Spinal cord (tissue), 9 donors: ENCODE measurements at regions not wholly inside any gene's neighbourhood (a gene's known extent, or its start where the extent isn't known, plus 50 kb on each side); places are given as distances from the start of the nearest gene placed in this dataset.
A peak's percentile ranks its signal among the peaks of the same experiment; 100 is the strongest.

Source experiments
- DNase-seq, 6 donors: peaks; one replicate each; pipeline versions ENCODE4 v3.0.0 to v3.0.0-alpha.2; 2013 to 2015; ENCODE audit warnings: low spot score in 6 of 6, low read depth in 4 of 6
- H3K27ac ChIP-seq: one replicate; pipeline ENCODE4 v1.5.1; 2013; ENCODE audit warnings: low read depth, low read length, control low read depth
- H3K27me3 ChIP-seq: one replicate; pipeline ENCODE4 v1.6.1; 2013; ENCODE audit warnings: low read length; ENCODE audit not compliant: control insufficient read depth, insufficient read depth
- H3K36me3 ChIP-seq: one replicate; pipeline ENCODE4 v1.6.1; 2013; ENCODE audit warnings: low read length; ENCODE audit not compliant: control insufficient read depth, insufficient read depth
- H3K4me1 ChIP-seq: one replicate; pipeline ENCODE4 v1.6.1; 2013; ENCODE audit warnings: low read length; ENCODE audit not compliant: control insufficient read depth, insufficient read depth
- H3K4me3 ChIP-seq: one replicate; pipeline ENCODE4 v1.5.1; 2013; ENCODE audit warnings: low read depth, low read length, control low read depth
- H3K9me3 ChIP-seq: one replicate; pipeline ENCODE4 v1.6.1; 2013; ENCODE audit warnings: low read length; ENCODE audit not compliant: control insufficient read depth, insufficient read depth
- WGBS: methylation state at CpG from one replicate; pipeline ENCODE4 v1.1.5; 2013; ENCODE audit warnings: missing lambda C conversion rate; ENCODE audit not compliant: insufficient coverage; 5-methylcytosine and 5-hydroxymethylcytosine counted together
- donor health status: healthy.

- no peak for DNase-seq
- Histone ChIP-seq H3K27me3 (no peaks in the 10 kb centered on the region), H3K27ac (no peak overlapping the region), H3K9me3 (no peaks in the 10 kb centered on the region), H3K4me1 (no peaks in the 10 kb centered on the region), H3K4me3 (no peak overlapping the region), H3K36me3 (no peaks in the 10 kb centered on the region)
- 60% methylated on average over 1 of the region's 2 CpGs for WGBS
Measured at GRCh38 chr15:87523516-87523915, 733.0 kb downstream of the NTRK3 start.

GRCh38 chr15:87522997-87523396, 733.5 kb downstream of the NTRK3 start:
- H3K27ac ChIP-seq: no peak overlapping the region
- no peak overlapping the region for H3K4me3 ChIP-seq
- H3K36me3 ChIP-seq: no peaks in the 10 kb centered on the region
- H3K4me1 ChIP-seq: no peaks in the 10 kb centered on the region
- 67% methylated on average over 1 of the region's 1 CpG for WGBS
- no peaks in the 10 kb centered on the region for H3K9me3 ChIP-seq
- DNase-seq: no peak
- H3K27me3 ChIP-seq: no peaks in the 10 kb centered on the region

GRCh38 chr15:87518957-87519356, 737.6 kb downstream of the NTRK3 start:
- WGBS: 70% methylated on average over 1 of the region's 3 CpGs
- Histone ChIP-seq H3K4me3 (no peak overlapping the region), H3K9me3 (no peaks in the 10 kb centered on the region), H3K27ac (no peak overlapping the region), H3K36me3 (no peaks in the 10 kb centered on the region), H3K27me3 (no peaks in the 10 kb centered on the region), H3K4me1 (no peaks in the 10 kb centered on the region)
- DNase-seq: no peak

- Histone ChIP-seq H3K4me1 (no peaks in the 10 kb centered on the region), H3K9me3 (no peaks in the 10 kb centered on the region), H3K4me3 (no peak overlapping the region), H3K27ac (no peak overlapping the region), H3K36me3 (no peaks in the 10 kb centered on the region), H3K27me3 (no peaks in the 10 kb centered on the region)
- no CpG with 5 or more reads among the region's 2 CpGs for WGBS
- no peak for DNase-seq
Measured at GRCh38 chr15:87508086-87508485, 748.5 kb downstream of the NTRK3 start.

GRCh38 chr15:87502173-87502572, 754.4 kb downstream of the NTRK3 start:
- Histone ChIP-seq H3K4me1 (peaks cover 3% of the 10 kb centered on the region), H3K27me3 (no peaks in the 10 kb centered on the region), H3K36me3 (no peaks in the 10 kb centered on the region), H3K9me3 (no peaks in the 10 kb centered on the region), H3K4me3 (no peak overlapping the region), H3K27ac (no peak overlapping the region)
- no peak for DNase-seq
- 100% methylated on average over 2 of the region's 2 CpGs for WGBS

DNA sequence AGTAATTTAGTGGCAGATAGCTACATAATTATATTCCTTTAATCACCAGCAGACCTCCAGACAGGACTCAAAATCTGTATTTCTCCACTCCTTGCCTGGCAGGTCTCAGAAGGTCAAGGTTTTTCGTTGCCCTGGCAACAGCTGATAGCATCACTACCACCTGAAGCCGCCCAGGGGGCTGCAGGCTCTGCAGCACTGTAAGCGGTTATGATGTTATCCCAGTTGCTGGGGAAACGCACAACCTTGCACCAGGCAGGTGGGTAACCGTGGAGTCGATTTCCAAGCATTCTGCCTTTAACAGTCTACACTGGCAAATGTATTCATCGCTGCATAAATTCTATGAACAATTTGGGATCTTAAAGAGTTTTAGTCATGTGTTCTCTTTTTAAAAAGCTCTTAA, 756.3 kb downstream of the NTRK3 start:
- peak in 4 of 6 donors; percentile 35 to 94 (median 40) for DNase-seq
- H3K27me3 ChIP-seq: no peaks in the 10 kb centered on the region
- H3K27ac ChIP-seq: no peak overlapping the region
- peaks cover 3% of the 10 kb centered on the region for H3K4me1 ChIP-seq
- no peak overlapping the region for H3K4me3 ChIP-seq
- no peaks in the 10 kb centered on the region for H3K36me3 ChIP-seq
- 49% methylated on average over 4 of the region's 7 CpGs for WGBS
- no peaks in the 10 kb centered on the region for H3K9me3 ChIP-seq

DNA sequence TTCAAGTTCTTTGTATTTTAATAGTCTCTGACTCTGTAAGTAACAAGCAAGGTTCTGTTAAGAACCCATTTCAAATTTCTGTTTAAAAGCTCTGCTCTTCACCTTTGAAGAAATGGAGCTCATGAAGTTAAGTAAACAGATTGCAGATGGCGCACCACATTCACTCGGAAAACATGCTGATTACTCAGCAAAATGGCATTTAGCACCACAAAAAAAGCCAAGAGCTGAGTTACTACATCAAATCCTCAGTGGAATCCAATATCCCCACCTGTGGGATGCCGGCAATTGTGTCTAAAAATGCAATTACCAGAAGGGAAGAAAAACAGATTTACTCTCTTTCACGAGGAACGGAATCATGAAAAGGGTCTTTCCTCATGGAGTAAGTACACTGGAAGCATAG, 758.0 kb downstream of the NTRK3 start:
- H3K4me3 ChIP-seq: no peak overlapping the region
- peaks cover 3% of the 10 kb centered on the region for H3K4me1 ChIP-seq
- no CpG with 5 or more reads among the region's 5 CpGs for WGBS
- H3K27me3 ChIP-seq: no peaks in the 10 kb centered on the region
- no peaks in the 10 kb centered on the region for H3K9me3 ChIP-seq
- peak in 2 of 6 donors; percentile 31 to 62 for DNase-seq
- H3K27ac ChIP-seq: no peak overlapping the region
- H3K36me3 ChIP-seq: no peaks in the 10 kb centered on the region

GRCh38 chr15:87496795-87497194, 759.7 kb downstream of the NTRK3 start:
- Histone ChIP-seq H3K27ac (no peak overlapping the region), H3K27me3 (no peaks in the 10 kb centered on the region), H3K4me1 (peaks cover 3% of the 10 kb centered on the region), H3K4me3 (no peak overlapping the region), H3K36me3 (no peaks in the 10 kb centered on the region), H3K9me3 (no peaks in the 10 kb centered on the region)
- WGBS: no CpG with 5 or more reads among the region's 2 CpGs
- DNase-seq: no peak

- H3K27me3 ChIP-seq: no peaks in the 10 kb centered on the region
- 78% methylated on average over 1 of the region's 2 CpGs for WGBS
- DNase-seq: no peak
- H3K27ac ChIP-seq: no peak overlapping the region
- H3K9me3 ChIP-seq: no peaks in the 10 kb centered on the region
- H3K4me1 ChIP-seq: peaks cover 3% of the 10 kb centered on the region
- no peaks in the 10 kb centered on the region for H3K36me3 ChIP-seq
- no peak overlapping the region for H3K4me3 ChIP-seq
Measured at GRCh38 chr15:87496109-87496508, 760.4 kb downstream of the NTRK3 start.

DNA sequence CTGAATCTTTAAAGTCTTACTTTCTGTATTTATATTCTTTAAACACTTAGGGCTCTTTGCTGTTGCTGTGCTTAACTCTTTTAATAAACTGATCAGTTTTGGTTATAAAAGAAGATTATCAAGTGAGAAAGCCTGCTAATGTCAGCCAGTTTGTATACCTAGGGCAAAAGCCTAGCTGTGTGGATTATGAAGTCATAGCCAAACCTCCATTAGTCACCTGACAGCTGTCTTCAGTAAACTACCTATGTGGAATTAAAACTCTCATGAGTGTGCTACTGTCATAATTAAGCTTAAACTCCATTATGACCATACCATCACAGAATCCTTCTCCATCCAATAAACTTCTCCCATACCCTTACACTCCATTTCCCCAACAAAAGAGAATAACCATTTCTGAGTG, 762.7 kb downstream of the NTRK3 start:
- Histone ChIP-seq H3K4me1 (no peaks in the 10 kb centered on the region), H3K27ac (no peak overlapping the region)

More for the DNA sequence above, 762.7 kb downstream of the NTRK3 start:
- Histone ChIP-seq H3K27me3 (no peaks in the 10 kb centered on the region), H3K4me3 (no peak overlapping the region), H3K9me3 (no peaks in the 10 kb centered on the region), H3K36me3 (no peaks in the 10 kb centered on the region)
- DNase-seq: no peak
